HL-60 (cell line): ENCODE measurements at regions not wholly inside any gene's neighbourhood (a gene's known extent, or its start where the extent isn't known, plus 50 kb on each side); places are given as distances from the start of the nearest gene placed in this dataset.

Experiments used
- CTCF ChIP-seq: IDR thresholded peaks from one replicate; pipeline ENCODE4 v1.5.1; 2011; ENCODE audit warnings: low read length, control low read depth, inconsistent platforms; ENCODE audit not compliant: insufficient read depth
- GABPA ChIP-seq: IDR thresholded peaks from 2 replicates; pipeline ENCODE4 v1.6.1; 2012; ENCODE audit warnings: low read depth
- POLR2AphosphoS5 ChIP-seq: IDR thresholded peaks from 2 replicates; pipeline ENCODE4 v1.6.1; 2012; ENCODE audit warnings: low read depth
- REST ChIP-seq: IDR thresholded peaks from 2 replicates; pipeline ENCODE4 v1.6.1; 2012; ENCODE audit warnings: low read depth; ENCODE audit not compliant: insufficient replicate concordance
- SPI1 ChIP-seq: IDR thresholded peaks from 2 replicates; pipeline ENCODE4 v1.6.1; 2012; ENCODE audit warnings: low read depth, mild to moderate bottlenecking, borderline replicate concordance

GRCh38 chr10:20633714-20634113 is 263.4 kb downstream of the NEBL start:
- TF ChIP-seq POLR2AphosphoS5 (no peak), CTCF (no peak), GABPA (no peak), REST (no peak), SPI1 (no peak)
